ENCODE measurements at regions not wholly inside any gene's neighbourhood (a gene's known extent, or its start where the extent isn't known, plus 50 kb on each side); places are given as distances from the start of the nearest gene placed in this dataset.

GRCh38 chr4:111883557-111883999 lies 261.7 kb upstream of the FAM241A start:
- H3K27ac ChIP-seq = no peak overlapping the region
- no peak for TF ChIP-seq ZFX (IDR thresholded peaks at IDR 0.05; ENCODE audit: borderline replicate concordance)
- no peak for TF ChIP-seq CTCF (IDR thresholded peaks at IDR 0.05)

DNA sequence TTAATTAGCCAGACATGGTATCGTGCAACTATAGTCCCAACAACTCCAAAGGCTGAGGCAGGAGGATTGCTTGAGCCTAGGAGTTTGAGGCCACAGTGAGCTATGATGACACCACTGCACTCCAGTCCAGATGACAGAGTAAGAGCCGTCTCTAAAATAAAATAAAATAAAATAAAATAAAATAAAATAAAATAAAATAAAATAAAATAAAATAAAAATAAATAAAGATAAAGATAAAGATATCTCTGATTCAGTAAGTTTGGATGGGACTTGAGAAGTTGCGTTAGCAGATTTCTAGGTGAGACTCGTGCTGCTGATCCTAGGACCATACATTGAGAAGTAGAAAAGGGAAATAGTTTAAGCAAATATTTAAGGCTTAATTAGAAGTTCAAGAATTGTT lies 254.8 kb upstream of the FAM241A start:
- H3K27ac ChIP-seq = no peak overlapping the region
- TF ChIP-seq ZFX (IDR thresholded peaks at IDR 0.05; ENCODE audit: borderline replicate concordance) = no peak
- TF ChIP-seq CTCF (IDR thresholded peaks at IDR 0.05) = no peak

DNA sequence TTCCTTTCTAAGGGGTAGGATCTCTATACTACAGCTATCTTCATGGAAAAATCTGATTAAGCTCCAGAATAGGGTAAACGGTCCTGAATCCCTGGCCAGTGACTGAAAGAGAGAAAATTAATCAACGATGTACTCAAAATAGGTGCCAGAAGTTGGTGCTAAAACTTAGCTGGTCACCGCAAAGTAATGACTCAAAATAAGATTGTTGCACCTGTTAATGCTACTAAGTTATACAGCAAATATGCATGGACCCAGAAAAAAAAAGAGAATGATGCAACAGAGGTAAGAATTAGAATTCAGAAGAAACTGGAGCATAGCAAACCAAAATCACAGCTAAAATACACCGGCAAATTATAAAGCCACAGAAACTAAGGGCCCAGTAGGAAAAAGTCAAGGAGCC lies 239.7 kb upstream of the FAM241A start:
- H3K27ac ChIP-seq = no peak overlapping the region
- no peak for TF ChIP-seq ZFX (IDR thresholded peaks at IDR 0.05; ENCODE audit: borderline replicate concordance)
- no peak for TF ChIP-seq CTCF (IDR thresholded peaks at IDR 0.05)

GRCh38 chr4:111919639-111920038 lies 225.6 kb upstream of the FAM241A start:
- TF ChIP-seq CTCF (IDR thresholded peaks at IDR 0.05) (no peak), ZFX (IDR thresholded peaks at IDR 0.05; ENCODE audit: borderline replicate concordance) (no peak)
- H3K27ac ChIP-seq = no peak overlapping the region

DNA sequence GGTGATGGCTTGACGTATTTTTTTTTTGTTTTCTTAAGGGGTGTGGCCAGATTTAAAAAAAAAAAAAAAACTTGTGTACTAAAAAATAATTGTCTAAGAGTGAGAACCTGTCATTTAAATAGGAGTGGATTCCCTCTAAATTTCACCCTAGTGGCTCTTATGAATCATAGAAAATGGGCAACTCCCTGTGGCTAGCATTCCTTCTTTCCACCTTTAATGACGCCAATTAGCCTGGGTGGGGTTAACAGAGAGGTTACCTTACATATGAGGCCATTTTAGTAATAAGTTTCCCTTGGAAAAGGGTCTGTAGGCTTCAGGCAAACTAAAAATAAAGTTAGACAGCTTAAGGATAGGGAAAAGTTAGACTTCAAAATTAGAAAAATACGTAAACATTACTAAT lies 223.5 kb upstream of the FAM241A start:
- TF ChIP-seq CTCF (IDR thresholded peaks at IDR 0.05) = no peak
- no peak for TF ChIP-seq ZFX (IDR thresholded peaks at IDR 0.05; ENCODE audit: borderline replicate concordance)
- no peak overlapping the region for H3K27ac ChIP-seq

- TF ChIP-seq ZFX (IDR thresholded peaks at IDR 0.05; ENCODE audit: borderline replicate concordance) = no peak
- TF ChIP-seq CTCF (IDR thresholded peaks at IDR 0.05) = no peak
- H3K27ac ChIP-seq = no peak overlapping the region
These were observed 221.5 kb upstream of the FAM241A start for GRCh38 chr4:111923786-111924185.

DNA sequence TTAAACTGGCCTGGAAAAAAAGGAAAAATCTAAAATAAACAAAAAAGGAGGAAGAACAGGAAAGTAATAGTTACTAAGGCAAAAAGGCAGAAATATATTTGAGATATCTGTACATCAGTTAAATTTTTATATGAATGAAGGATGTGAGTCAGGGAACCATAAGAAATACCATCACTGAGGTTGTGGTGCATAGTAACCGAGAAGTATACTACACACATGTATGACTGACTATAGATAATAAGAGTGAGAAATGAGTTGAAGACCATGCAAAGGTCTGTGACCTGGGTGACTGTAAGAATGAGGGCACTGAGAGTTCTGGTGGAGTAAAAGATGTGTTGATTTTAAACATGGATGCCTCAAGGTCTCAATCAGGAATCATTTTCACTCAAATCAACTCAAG lies 220.6 kb upstream of the FAM241A start:
- TF ChIP-seq CTCF (IDR thresholded peaks at IDR 0.05) = no peak
- TF ChIP-seq ZFX (IDR thresholded peaks at IDR 0.05; ENCODE audit: borderline replicate concordance) = no peak
- H3K27ac ChIP-seq = no peak overlapping the region
